ENCODE measurements at regions not wholly inside any gene's neighbourhood (a gene's known extent, or its start where the extent isn't known, plus 50 kb on each side); places are given as distances from the start of the nearest gene placed in this dataset.

DNA sequence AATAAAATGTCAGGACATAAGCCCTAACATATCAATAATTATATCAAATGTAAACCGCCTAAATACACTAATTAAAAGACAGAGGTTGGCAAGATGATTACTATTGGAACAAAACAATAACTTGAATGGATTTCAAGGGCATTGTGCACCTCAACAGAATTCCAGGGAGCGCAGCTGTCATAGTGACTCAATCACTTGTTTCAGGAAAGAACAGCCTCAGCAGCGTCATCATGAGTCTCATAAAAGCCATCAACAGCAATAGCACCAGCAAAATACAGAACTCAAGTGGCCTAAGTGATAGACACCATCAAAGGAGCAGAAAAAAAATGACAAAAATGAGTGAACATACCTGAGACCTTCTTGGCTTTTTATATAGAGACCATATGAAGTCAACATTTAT, 632.7 kb upstream of the NR5A2 start:
- Histone ChIP-seq H3K4me2 (ENCODE audit: low read length) (no peak overlapping the region), H3K4me1 (ENCODE audit: insufficient read depth, low read length, severe bottlenecking) (no peaks in the 10 kb centered on the region), H3K36me3 (ENCODE audit: insufficient read depth, low read length) (no peaks in the 10 kb centered on the region), H3K9me3 (ENCODE audit: low read length) (no peaks in the 10 kb centered on the region), H3K9ac (ENCODE audit: low read length) (no peak overlapping the region), H3K4me3 (ENCODE audit: low read depth, low read length, poor library complexity, severe bottlenecking) (no peak overlapping the region), H3K9me2 (ENCODE audit: low read depth, low read length) (no peaks in the 10 kb centered on the region), H3K27ac (ENCODE audit: low read depth, low read length, poor library complexity, severe bottlenecking) (no peak overlapping the region), H3K27me3 (ENCODE audit: insufficient read depth, low read length) (no peaks in the 10 kb centered on the region), H2AFZ (ENCODE audit: low read length) (no peak overlapping the region), H3F3A (ENCODE audit: insufficient read depth, low read length) (no peaks in the 10 kb centered on the region), H4K20me1 (ENCODE audit: insufficient read depth, low read length) (no peaks in the 10 kb centered on the region), H3K79me2 (ENCODE audit: insufficient read depth, low read length) (no peaks in the 10 kb centered on the region)
- TF ChIP-seq EZH2 (IDR thresholded peaks at IDR 0.05; ENCODE audit: borderline replicate concordance, low read length) = no peak
- TF ChIP-seq, protein P1, sequence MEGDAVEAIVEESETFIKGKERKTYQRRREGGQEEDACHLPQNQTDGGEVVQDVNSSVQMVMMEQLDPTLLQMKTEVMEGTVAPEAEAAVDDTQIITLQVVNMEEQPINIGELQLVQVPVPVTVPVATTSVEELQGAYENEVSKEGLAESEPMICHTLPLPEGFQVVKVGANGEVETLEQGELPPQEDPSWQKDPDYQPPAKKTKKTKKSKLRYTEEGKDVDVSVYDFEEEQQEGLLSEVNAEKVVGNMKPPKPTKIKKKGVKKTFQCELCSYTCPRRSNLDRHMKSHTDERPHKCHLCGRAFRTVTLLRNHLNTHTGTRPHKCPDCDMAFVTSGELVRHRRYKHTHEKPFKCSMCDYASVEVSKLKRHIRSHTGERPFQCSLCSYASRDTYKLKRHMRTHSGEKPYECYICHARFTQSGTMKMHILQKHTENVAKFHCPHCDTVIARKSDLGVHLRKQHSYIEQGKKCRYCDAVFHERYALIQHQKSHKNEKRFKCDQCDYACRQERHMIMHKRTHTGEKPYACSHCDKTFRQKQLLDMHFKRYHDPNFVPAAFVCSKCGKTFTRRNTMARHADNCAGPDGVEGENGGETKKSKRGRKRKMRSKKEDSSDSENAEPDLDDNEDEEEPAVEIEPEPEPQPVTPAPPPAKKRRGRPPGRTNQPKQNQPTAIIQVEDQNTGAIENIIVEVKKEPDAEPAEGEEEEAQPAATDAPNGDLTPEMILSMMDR (IDR thresholded peaks at IDR 0.05; ENCODE audit: low read length) = no peak

- Histone ChIP-seq H3K27ac (ENCODE audit: low read depth, low read length, poor library complexity, severe bottlenecking) (no peak overlapping the region), H2AFZ (ENCODE audit: low read length) (no peak overlapping the region)
- TF ChIP-seq, protein P1 (IDR thresholded peaks at IDR 0.05; ENCODE audit: low read length) = no peak
- no peak for TF ChIP-seq EZH2 (IDR thresholded peaks at IDR 0.05; ENCODE audit: borderline replicate concordance, low read length)
Observed at GRCh38 chr1:199396456-199396855, 631.1 kb upstream of the NR5A2 start.

DNA sequence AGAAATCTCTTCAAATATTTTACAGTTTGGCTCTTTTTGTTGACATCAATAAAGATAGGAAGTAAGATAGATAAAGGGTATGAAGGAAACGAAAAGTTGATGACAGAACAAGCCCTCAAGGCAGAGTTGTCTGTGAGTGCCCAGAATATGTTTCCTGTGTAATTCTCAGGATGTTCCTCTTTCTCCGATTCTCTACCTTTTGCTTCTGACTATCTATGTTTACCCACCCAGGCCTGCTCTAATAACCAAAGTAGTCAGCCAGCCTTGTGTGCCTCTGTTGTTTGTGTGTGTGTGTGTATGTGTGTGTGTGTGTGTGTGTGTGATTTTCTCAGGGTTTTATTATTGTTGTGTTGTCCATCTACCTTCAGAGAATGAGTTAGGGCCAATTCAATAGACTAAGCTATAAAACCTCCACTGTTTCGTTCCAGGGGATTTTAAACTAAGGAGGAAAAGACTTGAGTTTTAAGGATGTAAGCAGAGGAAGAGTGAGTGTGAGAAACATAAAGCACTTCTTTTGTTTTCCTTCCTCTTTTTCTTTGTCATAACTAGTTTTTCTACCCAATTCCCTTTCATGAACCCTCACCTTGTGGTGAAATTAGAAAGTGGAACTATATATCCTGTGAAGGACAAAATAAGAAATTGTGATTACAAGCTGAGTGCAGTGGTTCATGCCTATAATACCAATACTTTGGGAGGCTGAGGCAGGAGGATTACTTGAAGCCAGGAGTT, 627.4 kb upstream of the NR5A2 start:
- no peaks in the 10 kb centered on the region for H3F3A ChIP-seq (ENCODE audit: insufficient read depth, low read length)

More at GRCh38 chr1:199396456-199396855, 631.1 kb upstream of the NR5A2 start:
- Histone ChIP-seq H3K9ac (ENCODE audit: low read length) (no peak overlapping the region), H3K27me3 (ENCODE audit: insufficient read depth, low read length) (no peaks in the 10 kb centered on the region), H3F3A (ENCODE audit: insufficient read depth, low read length) (no peaks in the 10 kb centered on the region), H3K4me3 (ENCODE audit: low read depth, low read length, poor library complexity, severe bottlenecking) (no peak overlapping the region), H3K36me3 (ENCODE audit: insufficient read depth, low read length) (no peaks in the 10 kb centered on the region), H3K4me2 (ENCODE audit: low read length) (no peak overlapping the region), H4K20me1 (ENCODE audit: insufficient read depth, low read length) (no peaks in the 10 kb centered on the region), H3K9me2 (ENCODE audit: low read depth, low read length) (no peaks in the 10 kb centered on the region), H3K79me2 (ENCODE audit: insufficient read depth, low read length) (no peaks in the 10 kb centered on the region), H3K9me3 (ENCODE audit: low read length) (no peaks in the 10 kb centered on the region), H3K4me1 (ENCODE audit: insufficient read depth, low read length, severe bottlenecking) (peaks cover 8% of the 10 kb centered on the region)

More for the DNA sequence above, 627.4 kb upstream of the NR5A2 start:
- Histone ChIP-seq H3K9me2 (ENCODE audit: low read depth, low read length) (no peaks in the 10 kb centered on the region; the same call in 1 of the 2 replicates), H3K4me3 (ENCODE audit: low read depth, low read length, poor library complexity, severe bottlenecking) (no peak overlapping the region), H3K27ac (ENCODE audit: low read depth, low read length, poor library complexity, severe bottlenecking) (no peak overlapping the region), H2AFZ (ENCODE audit: low read length) (no peak overlapping the region), H3K27me3 (ENCODE audit: insufficient read depth, low read length) (no peaks in the 10 kb centered on the region), H3K36me3 (ENCODE audit: insufficient read depth, low read length) (no peaks in the 10 kb centered on the region), H3K9me3 (ENCODE audit: low read length) (no peaks in the 10 kb centered on the region), H4K20me1 (ENCODE audit: insufficient read depth, low read length) (no peaks in the 10 kb centered on the region), H3K9ac (ENCODE audit: low read length) (no peak overlapping the region), H3K79me2 (ENCODE audit: insufficient read depth, low read length) (no peaks in the 10 kb centered on the region), H3K4me1 (ENCODE audit: insufficient read depth, low read length, severe bottlenecking) (peaks cover 8% of the 10 kb centered on the region), H3K4me2 (ENCODE audit: low read length) (no peak overlapping the region; the same call in 1 of the 2 replicates)
- no peak for TF ChIP-seq EZH2 (IDR thresholded peaks at IDR 0.05; ENCODE audit: borderline replicate concordance, low read length)
- TF ChIP-seq, protein P1 (IDR thresholded peaks at IDR 0.05; ENCODE audit: low read length) = no peak

Measured in OCI-LY1 (cell line).